Parathyroid adenoma (tissue), 2 donors: ENCODE measurements at regions not wholly inside any gene's neighbourhood (a gene's known extent, or its start where the extent isn't known, plus 50 kb on each side); places are given as distances from the start of the nearest gene placed in this dataset.

Source experiments
- H2AFZ ChIP-seq: fragments of 300-600 bp; sonication (generic); one replicate; pipeline ENCODE4 v1.7.0; 2017; ENCODE audit warnings: antibody characterized with exemption, mild to moderate bottlenecking
- H3K27ac ChIP-seq: fragments of 300-600 bp; sonication (generic); one replicate; pipeline ENCODE4 v1.7.0; 2017
- H3K27me3 ChIP-seq: fragments of 300-600 bp; sonication (generic); one replicate; pipeline ENCODE4 v1.7.0; 2017; ENCODE audit warnings: low read length; ENCODE audit not compliant: control insufficient read depth, insufficient read depth
- H3K36me3 ChIP-seq: fragments of 300-600 bp; sonication (generic); one replicate; pipeline ENCODE4 v1.7.0; 2017; ENCODE audit warnings: low read length; ENCODE audit not compliant: control insufficient read depth, insufficient read depth
- H3K4me1 ChIP-seq: fragments of 300-600 bp; sonication (generic); one replicate; pipeline ENCODE4 v1.7.0; 2017; ENCODE audit warnings: control low read depth
- H3K4me2 ChIP-seq: fragments of 300-600 bp; sonication (generic); one replicate; pipeline ENCODE4 v1.7.0; 2017; ENCODE audit warnings: low read length
- H3K4me3 ChIP-seq: fragments of 300-600 bp; sonication (generic); one replicate; pipeline ENCODE4 v1.7.0; 2017; ENCODE audit warnings: low read depth, low read length
- H3K79me2 ChIP-seq: fragments of 300-600 bp; sonication (generic); one replicate; pipeline ENCODE4 v1.7.0; 2017; ENCODE audit warnings: control low read depth
- H3K9ac ChIP-seq: fragments of 300-600 bp; sonication (generic); one replicate; pipeline ENCODE4 v1.7.0; 2017; ENCODE audit warnings: mild to moderate bottlenecking
- H3K9me3 ChIP-seq: fragments of 300-600 bp; sonication (generic); one replicate; pipeline ENCODE4 v1.7.0; 2017; ENCODE audit warnings: low read length; ENCODE audit not compliant: control insufficient read depth
- TF ChIP-seq, protein P1 (sequence below): fragments of 300-600 bp; sonication (generic); IDR thresholded peaks from one replicate; pipeline ENCODE4 v1.7.0; 2017; ENCODE audit warnings: antibody characterized with exemption, mild to moderate bottlenecking
- donor health status: primary hyperparathyroidism.

DNA sequence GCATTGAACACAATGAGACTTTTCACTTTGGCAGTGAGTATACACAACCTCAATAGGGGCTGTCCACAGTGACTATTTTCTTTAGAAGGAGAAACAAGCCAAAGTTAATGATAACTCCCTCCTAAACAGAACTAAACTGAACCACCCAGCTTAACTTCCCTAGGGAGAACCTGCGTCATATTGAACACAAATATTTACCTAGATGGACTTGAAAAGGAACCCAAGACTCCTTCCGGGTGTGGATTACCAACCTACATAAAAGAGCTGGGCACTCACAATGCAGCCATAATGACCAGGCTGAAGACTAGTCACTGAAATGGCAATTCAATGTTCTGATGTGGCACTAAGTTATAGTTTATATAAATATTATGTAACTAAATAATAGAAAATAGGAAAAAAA is 160.6 kb downstream of the IBTK start:
- TF ChIP-seq, protein P1, sequence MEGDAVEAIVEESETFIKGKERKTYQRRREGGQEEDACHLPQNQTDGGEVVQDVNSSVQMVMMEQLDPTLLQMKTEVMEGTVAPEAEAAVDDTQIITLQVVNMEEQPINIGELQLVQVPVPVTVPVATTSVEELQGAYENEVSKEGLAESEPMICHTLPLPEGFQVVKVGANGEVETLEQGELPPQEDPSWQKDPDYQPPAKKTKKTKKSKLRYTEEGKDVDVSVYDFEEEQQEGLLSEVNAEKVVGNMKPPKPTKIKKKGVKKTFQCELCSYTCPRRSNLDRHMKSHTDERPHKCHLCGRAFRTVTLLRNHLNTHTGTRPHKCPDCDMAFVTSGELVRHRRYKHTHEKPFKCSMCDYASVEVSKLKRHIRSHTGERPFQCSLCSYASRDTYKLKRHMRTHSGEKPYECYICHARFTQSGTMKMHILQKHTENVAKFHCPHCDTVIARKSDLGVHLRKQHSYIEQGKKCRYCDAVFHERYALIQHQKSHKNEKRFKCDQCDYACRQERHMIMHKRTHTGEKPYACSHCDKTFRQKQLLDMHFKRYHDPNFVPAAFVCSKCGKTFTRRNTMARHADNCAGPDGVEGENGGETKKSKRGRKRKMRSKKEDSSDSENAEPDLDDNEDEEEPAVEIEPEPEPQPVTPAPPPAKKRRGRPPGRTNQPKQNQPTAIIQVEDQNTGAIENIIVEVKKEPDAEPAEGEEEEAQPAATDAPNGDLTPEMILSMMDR, result no peak
- H3K36me3 ChIP-seq, result no peaks in the 10 kb centered on the region
- H2AFZ ChIP-seq, result no peak overlapping the region
- no peak overlapping the region for H3K9ac ChIP-seq
- H3K27me3 ChIP-seq, result no peaks in the 10 kb centered on the region
- H3K4me2 ChIP-seq, result no peak overlapping the region
- H3K9me3 ChIP-seq, result no peaks in the 10 kb centered on the region
- no peaks in the 10 kb centered on the region for H3K4me1 ChIP-seq
- H3K4me3 ChIP-seq, result no peak overlapping the region
- H3K27ac ChIP-seq, result no peak overlapping the region
- no peaks in the 10 kb centered on the region for H3K79me2 ChIP-seq

DNA sequence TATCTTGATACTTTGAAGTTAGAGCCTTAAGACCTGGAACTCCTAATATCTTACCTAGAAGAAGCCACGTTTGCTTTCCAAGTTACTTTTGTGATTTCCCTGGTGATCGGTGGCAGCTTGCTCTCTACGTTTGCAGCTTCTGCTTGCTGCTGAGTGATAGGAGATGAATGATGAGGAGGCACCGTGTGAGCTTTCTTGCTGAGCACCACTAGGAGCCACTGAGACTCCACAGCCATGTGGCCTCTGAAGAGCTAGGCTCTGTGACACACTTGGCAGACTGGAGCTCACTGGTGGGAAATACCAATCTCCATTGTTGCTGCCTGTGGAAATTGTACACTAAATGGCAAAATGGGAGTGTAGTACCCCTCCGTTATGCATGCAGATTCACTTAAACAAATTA is 161.8 kb downstream of the IBTK start:
- TF ChIP-seq, protein P1, result no peak

DNA sequence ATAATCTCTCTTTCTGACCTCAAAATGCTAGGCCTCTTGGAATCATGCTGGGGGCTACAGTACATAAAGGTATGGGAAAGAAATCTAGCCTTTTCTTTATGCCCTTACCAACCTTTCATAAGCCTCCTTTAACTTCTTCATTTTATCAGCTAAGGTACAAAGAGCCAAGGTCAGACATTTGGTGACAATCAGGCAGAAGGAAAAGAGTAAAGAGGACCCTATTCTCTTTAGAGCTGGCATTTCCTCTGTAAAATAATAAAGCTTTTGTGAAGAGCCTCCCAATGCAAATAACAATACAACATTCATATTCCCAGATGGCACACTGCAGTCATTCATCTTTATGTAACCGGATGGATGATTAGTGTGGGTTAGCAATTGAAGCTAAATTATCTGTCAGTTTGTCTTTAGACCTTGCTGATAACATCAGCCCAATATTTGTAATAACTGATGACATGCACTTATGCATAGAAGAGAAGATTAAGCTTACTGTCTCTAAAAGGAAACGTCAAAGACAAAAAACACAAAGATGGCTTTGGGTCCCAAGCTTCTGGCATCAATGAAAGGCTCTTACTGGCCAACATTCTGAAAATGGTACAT is 163.1 kb downstream of the IBTK start:
- no peaks in the 10 kb centered on the region for H3K36me3 ChIP-seq
- TF ChIP-seq, protein P1, result no peak
- H3K27me3 ChIP-seq, result no peaks in the 10 kb centered on the region
- no peaks in the 10 kb centered on the region for H3K9me3 ChIP-seq
- no peaks in the 10 kb centered on the region for H3K4me1 ChIP-seq
- H2AFZ ChIP-seq, result no peak overlapping the region
- H3K4me2 ChIP-seq, result no peak overlapping the region
- H3K4me3 ChIP-seq, result no peak overlapping the region
- no peak overlapping the region for H3K9ac ChIP-seq
- H3K27ac ChIP-seq, result no peak overlapping the region
- H3K79me2 ChIP-seq, result no peaks in the 10 kb centered on the region

More for the DNA sequence above, 161.8 kb downstream of the IBTK start:
- Histone ChIP-seq H3K9ac (no peak overlapping the region), H3K27me3 (no peaks in the 10 kb centered on the region), H2AFZ (no peak overlapping the region), H3K9me3 (no peaks in the 10 kb centered on the region), H3K4me3 (no peak overlapping the region), H3K79me2 (no peaks in the 10 kb centered on the region), H3K4me1 (no peaks in the 10 kb centered on the region), H3K36me3 (no peaks in the 10 kb centered on the region), H3K4me2 (no peak overlapping the region), H3K27ac (no peak overlapping the region)

DNA sequence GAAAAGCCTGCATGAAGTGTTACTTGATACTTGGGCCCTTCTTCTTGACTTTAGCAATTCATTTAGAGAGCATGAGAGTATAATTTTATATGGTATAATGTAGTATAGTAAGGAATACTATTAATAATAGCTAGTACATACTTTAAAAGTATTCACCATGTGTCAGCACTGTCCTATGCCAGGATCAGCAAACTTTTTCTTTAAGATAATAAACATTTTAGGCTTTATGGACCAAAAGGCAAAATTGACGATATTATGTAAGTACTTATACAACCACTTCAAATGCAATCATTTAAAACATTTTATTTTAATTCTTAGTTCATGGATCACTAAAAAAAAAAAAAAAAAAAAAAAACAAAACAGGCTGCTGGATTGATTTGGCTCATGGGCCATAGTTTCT is 163.9 kb downstream of the IBTK start:
- H3K4me2 ChIP-seq, result no peak overlapping the region
- no peak overlapping the region for H2AFZ ChIP-seq

DNA sequence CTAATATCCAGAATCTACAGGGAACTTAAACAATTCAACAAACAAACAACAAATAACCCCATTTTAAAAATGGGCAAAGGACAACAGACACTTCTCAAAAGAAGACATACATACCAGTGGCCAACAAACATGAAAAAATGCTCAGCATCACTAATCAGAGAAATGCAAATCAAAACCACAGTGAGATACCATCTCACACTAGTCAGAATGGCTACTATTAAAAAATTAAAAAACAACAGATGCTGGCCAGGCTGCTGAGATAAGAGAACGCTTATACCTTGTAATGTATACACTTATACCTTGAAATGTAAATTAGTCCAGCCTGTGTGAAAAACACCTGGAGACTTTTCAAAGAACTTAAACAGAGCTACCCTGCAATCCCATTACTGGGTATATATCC is 166.8 kb downstream of the IBTK start:
- TF ChIP-seq, protein P1, result no peak
- Histone ChIP-seq H3K9ac (no peak overlapping the region), H3K27ac (no peak overlapping the region), H3K27me3 (no peaks in the 10 kb centered on the region), H3K4me1 (no peaks in the 10 kb centered on the region), H3K36me3 (no peaks in the 10 kb centered on the region), H3K9me3 (no peaks in the 10 kb centered on the region), H3K4me3 (no peak overlapping the region), H3K79me2 (no peaks in the 10 kb centered on the region), H3K4me2 (no peak overlapping the region), H2AFZ (no peak overlapping the region)

More for the DNA sequence above, 163.9 kb downstream of the IBTK start:
- Histone ChIP-seq H3K79me2 (no peaks in the 10 kb centered on the region), H3K4me3 (no peak overlapping the region), H3K9ac (no peak overlapping the region), H3K4me1 (no peaks in the 10 kb centered on the region), H3K36me3 (no peaks in the 10 kb centered on the region), H3K27me3 (no peaks in the 10 kb centered on the region), H3K9me3 (no peaks in the 10 kb centered on the region), H3K27ac (no peak overlapping the region)
- TF ChIP-seq, protein P1, result no peak
